ENCODE measurements at regions not wholly inside any gene's neighbourhood (a gene's known extent, or its start where the extent isn't known, plus 50 kb on each side); places are given as distances from the start of the nearest gene placed in this dataset.

DNA sequence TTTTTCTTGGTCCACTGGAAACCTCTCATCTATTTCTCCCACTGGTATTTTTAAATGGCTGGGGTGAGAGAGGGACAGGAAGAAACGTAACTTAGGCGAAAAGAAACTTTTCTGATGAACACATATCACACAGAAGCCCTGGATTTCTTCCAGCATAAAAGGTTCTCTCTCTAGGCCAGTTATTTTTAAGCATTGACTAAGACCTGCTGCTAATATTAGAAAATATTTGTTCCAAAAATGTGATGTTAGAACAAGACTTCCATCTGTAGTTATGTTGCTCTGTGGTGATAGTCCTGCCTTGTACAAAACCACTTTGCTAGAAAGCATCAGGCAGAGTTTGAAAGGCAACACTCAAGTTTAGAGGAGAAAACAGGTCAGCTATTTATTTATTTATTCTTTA is 537.7 kb downstream of the MCTP2 start:
- no peaks in the 10 kb centered on the region for H3K79me2 ChIP-seq (ENCODE audit: insufficient read depth)
- no peak overlapping the region for H3K9ac ChIP-seq
- TF ChIP-seq EZH2 (IDR thresholded peaks at IDR 0.05; ENCODE audit: insufficient read depth, poor library complexity, severe bottlenecking) (no peak), EZH2phosphoT487 (IDR thresholded peaks at IDR 0.05; ENCODE audit: insufficient read depth, low read depth) (no peak)
- in situ Hi-C loops (cut with MboI) = no loop called here
- H3K27me3 ChIP-seq (replicated peaks; ENCODE audit: insufficient read depth) = no peaks in the 10 kb centered on the region
- H3K4me3 ChIP-seq = no peak overlapping the region
- H3K27ac ChIP-seq = no peak overlapping the region
- no peaks in the 10 kb centered on the region for H3K4me1 ChIP-seq (ENCODE audit: insufficient read depth)
- WGBS, 2 experiments (ENCODE audit: low coverage in 1 of 2, low lambda C conversion rate in 2 of 2, missing lambda C conversion rate in 2 of 2) = 24 to 26% methylated on average over 2 of the region's 2 CpGs
- no peaks in the 10 kb centered on the region for H3F3A ChIP-seq (ENCODE audit: insufficient read depth)
- H2AFZ ChIP-seq = no peak overlapping the region
- H3K4me2 ChIP-seq (ENCODE audit: unreplicated experiment) = no peak overlapping the region
- DNase-seq = no peak
- no peaks in the 10 kb centered on the region for H4K20me1 ChIP-seq (ENCODE audit: insufficient read depth)
- no peaks in the 10 kb centered on the region for H3K9me2 ChIP-seq (ENCODE audit: insufficient read depth)
- no peaks in the 10 kb centered on the region for H3K9me3 ChIP-seq (ENCODE audit: low read depth)
- no peaks in the 10 kb centered on the region for H3K36me3 ChIP-seq (ENCODE audit: low read depth)

DNA sequence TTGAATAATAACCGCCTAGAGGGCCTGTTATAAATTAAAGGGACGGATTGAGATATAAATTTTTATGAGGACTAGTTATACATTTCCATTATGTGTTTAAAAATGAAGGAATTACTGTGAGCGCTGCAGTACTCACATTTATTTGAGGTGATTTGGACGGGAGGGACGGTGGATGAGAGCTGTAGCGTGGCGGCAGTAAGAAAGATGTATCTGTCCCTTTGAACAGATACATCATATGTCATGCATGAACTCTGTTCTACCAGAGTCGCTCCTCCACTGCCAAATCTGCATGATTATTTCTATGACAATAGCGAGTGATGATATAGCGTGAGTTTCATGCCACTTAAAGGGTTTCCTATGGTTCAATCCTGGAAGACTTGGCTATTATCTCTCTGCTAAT is 538.8 kb downstream of the MCTP2 start:
- no peaks in the 10 kb centered on the region for H4K20me1 ChIP-seq (ENCODE audit: insufficient read depth)
- no peaks in the 10 kb centered on the region for H3K27me3 ChIP-seq (replicated peaks; ENCODE audit: insufficient read depth)
- no peak for DNase-seq
- 59 to 63% methylated on average over 10 of the region's 10 CpGs for WGBS, 2 experiments (ENCODE audit: low coverage in 1 of 2, low lambda C conversion rate in 2 of 2, missing lambda C conversion rate in 2 of 2)
- H3K36me3 ChIP-seq (ENCODE audit: low read depth) = no peaks in the 10 kb centered on the region
- H3K9me3 ChIP-seq (ENCODE audit: low read depth) = no peaks in the 10 kb centered on the region
- in situ Hi-C loops (cut with MboI) = no loop called here
- no peaks in the 10 kb centered on the region for H3K4me1 ChIP-seq (ENCODE audit: insufficient read depth)
- H3K9ac ChIP-seq = no peak overlapping the region
- H3K79me2 ChIP-seq (ENCODE audit: insufficient read depth) = no peaks in the 10 kb centered on the region
- H3K9me2 ChIP-seq (ENCODE audit: insufficient read depth) = no peaks in the 10 kb centered on the region
- H3K27ac ChIP-seq = no peak overlapping the region
- H3K4me2 ChIP-seq (ENCODE audit: unreplicated experiment) = no peak overlapping the region
- no peak for TF ChIP-seq EZH2 (IDR thresholded peaks at IDR 0.05; ENCODE audit: insufficient read depth, poor library complexity, severe bottlenecking)
- TF ChIP-seq EZH2phosphoT487 (IDR thresholded peaks at IDR 0.05; ENCODE audit: insufficient read depth, low read depth) = no peak
- no peak overlapping the region for H2AFZ ChIP-seq
- no peaks in the 10 kb centered on the region for H3F3A ChIP-seq (ENCODE audit: insufficient read depth)
- no peak overlapping the region for H3K4me3 ChIP-seq

DNA sequence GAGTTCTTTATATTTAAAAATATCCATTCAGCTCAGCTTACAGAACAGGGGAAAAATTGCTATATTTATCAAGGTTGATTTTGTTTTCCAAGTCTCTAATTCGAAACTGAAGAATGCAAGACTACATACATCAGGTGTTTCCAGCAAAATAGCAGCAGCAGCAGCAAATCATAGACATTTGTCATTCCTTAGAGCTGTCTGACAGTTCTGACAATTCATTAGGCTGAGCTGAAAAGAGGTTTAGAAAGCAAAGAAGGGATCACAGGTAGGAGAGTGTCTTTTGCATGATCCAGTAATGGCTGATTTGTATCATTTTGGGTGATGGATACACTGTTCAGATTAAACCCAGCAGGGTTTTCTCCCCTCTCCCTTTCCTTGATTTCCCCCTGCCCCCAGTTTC is 545.7 kb downstream of the MCTP2 start:
- Histone ChIP-seq H3F3A (ENCODE audit: insufficient read depth) (no peaks in the 10 kb centered on the region), H3K4me1 (ENCODE audit: insufficient read depth) (no peaks in the 10 kb centered on the region), H3K9me2 (ENCODE audit: insufficient read depth) (no peaks in the 10 kb centered on the region), H3K27me3 (replicated peaks; ENCODE audit: insufficient read depth) (no peaks in the 10 kb centered on the region), H3K79me2 (ENCODE audit: insufficient read depth) (no peaks in the 10 kb centered on the region), H3K36me3 (ENCODE audit: low read depth) (no peaks in the 10 kb centered on the region), H3K4me2 (ENCODE audit: unreplicated experiment) (no peak overlapping the region), H4K20me1 (ENCODE audit: insufficient read depth) (no peaks in the 10 kb centered on the region), H3K9ac (no peak overlapping the region), H2AFZ (no peak overlapping the region), H3K4me3 (no peak overlapping the region), H3K9me3 (ENCODE audit: low read depth) (no peaks in the 10 kb centered on the region), H3K27ac (no peak overlapping the region)
- in situ Hi-C loops (cut with MboI) = no loop called here
- no peak for DNase-seq
- TF ChIP-seq EZH2phosphoT487 (IDR thresholded peaks at IDR 0.05; ENCODE audit: insufficient read depth, low read depth) = no peak
- TF ChIP-seq EZH2 (IDR thresholded peaks at IDR 0.05; ENCODE audit: insufficient read depth, poor library complexity, severe bottlenecking) = no peak
- 6 to 12% methylated on average over 1 of the region's 1 CpG for WGBS, 2 experiments (ENCODE audit: low coverage in 1 of 2, low lambda C conversion rate in 2 of 2, missing lambda C conversion rate in 2 of 2)

DNA sequence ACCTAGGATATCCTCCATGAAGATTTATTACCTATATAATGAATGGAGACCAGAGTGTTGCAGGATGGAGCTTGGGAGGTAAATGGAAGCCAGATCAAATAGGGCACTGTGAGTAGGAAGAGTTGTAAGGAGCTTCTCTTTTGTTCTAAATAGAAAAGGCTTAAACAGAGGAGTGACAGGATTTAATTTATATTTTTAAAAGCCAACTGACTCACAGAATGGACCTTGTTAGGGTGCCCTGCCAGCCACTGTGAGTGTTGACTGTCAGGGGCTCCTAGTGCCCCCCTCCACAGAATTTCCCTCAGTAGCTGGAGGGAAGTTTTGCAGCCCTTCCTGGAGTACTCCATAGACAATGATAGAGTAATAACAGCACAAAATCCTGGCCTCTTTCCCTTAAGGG is 547.5 kb downstream of the MCTP2 start:
- no peak overlapping the region for H3K9ac ChIP-seq
- H4K20me1 ChIP-seq (ENCODE audit: insufficient read depth) = no peaks in the 10 kb centered on the region
- TF ChIP-seq EZH2phosphoT487 (IDR thresholded peaks at IDR 0.05; ENCODE audit: insufficient read depth, low read depth) = no peak
- TF ChIP-seq EZH2 (IDR thresholded peaks at IDR 0.05; ENCODE audit: insufficient read depth, poor library complexity, severe bottlenecking) = no peak
- H3K4me2 ChIP-seq (ENCODE audit: unreplicated experiment) = no peak overlapping the region
- no peak overlapping the region for H3K27ac ChIP-seq
- peaks cover 3% of the 10 kb centered on the region for H3K9me3 ChIP-seq (ENCODE audit: low read depth)
- no peaks in the 10 kb centered on the region for H3K36me3 ChIP-seq (ENCODE audit: low read depth)
- H3K27me3 ChIP-seq (replicated peaks; ENCODE audit: insufficient read depth) = no peaks in the 10 kb centered on the region
- H3K4me3 ChIP-seq = no peak overlapping the region
- H3K79me2 ChIP-seq (ENCODE audit: insufficient read depth) = no peaks in the 10 kb centered on the region
- no peaks in the 10 kb centered on the region for H3K4me1 ChIP-seq (ENCODE audit: insufficient read depth)
- H3F3A ChIP-seq (ENCODE audit: insufficient read depth) = no peaks in the 10 kb centered on the region
- DNase-seq = no peak
- H3K9me2 ChIP-seq (ENCODE audit: insufficient read depth) = no peaks in the 10 kb centered on the region
- in situ Hi-C loops (cut with MboI) = no loop called here
- no peak overlapping the region for H2AFZ ChIP-seq

DNA sequence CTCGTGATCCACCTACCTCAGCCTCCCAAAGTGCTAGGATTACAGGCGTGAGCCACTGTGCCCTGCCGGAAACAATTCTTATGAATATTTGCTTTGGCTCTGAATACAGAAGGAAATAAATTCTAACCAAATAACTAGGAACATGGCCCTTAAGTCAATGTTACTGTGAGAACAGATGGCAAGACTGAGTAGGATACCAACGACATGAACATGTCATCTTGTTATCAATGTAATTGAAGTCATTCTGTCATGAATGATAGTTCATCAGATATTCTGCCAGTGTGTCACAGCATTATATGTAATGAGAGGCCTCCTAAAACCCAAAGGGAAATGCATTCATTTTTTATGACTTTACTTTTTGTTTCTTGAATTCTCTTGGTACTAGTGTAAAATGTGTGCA is 548.8 kb downstream of the MCTP2 start:
- H3K79me2 ChIP-seq (ENCODE audit: insufficient read depth) = no peaks in the 10 kb centered on the region
- TF ChIP-seq EZH2 (IDR thresholded peaks at IDR 0.05; ENCODE audit: insufficient read depth, poor library complexity, severe bottlenecking) (no peak), EZH2phosphoT487 (IDR thresholded peaks at IDR 0.05; ENCODE audit: insufficient read depth, low read depth) (no peak)
- WGBS, 2 experiments (ENCODE audit: low coverage in 1 of 2, low lambda C conversion rate in 2 of 2, missing lambda C conversion rate in 2 of 2) = 37 to 44% methylated on average over 4 of the region's 4 CpGs
- no peaks in the 10 kb centered on the region for H3K4me1 ChIP-seq (ENCODE audit: insufficient read depth)
- H3K4me3 ChIP-seq = no peak overlapping the region
- H3K27me3 ChIP-seq (replicated peaks; ENCODE audit: insufficient read depth) = no peaks in the 10 kb centered on the region
- H2AFZ ChIP-seq = no peak overlapping the region
- H3K27ac ChIP-seq = no peak overlapping the region
- in situ Hi-C loops (cut with MboI) = no loop called here
- H3K9me2 ChIP-seq (ENCODE audit: insufficient read depth) = no peaks in the 10 kb centered on the region
- H3K9me3 ChIP-seq (ENCODE audit: low read depth) = peaks cover 3% of the 10 kb centered on the region
- H3K36me3 ChIP-seq (ENCODE audit: low read depth) = no peaks in the 10 kb centered on the region
- no peak overlapping the region for H3K4me2 ChIP-seq (ENCODE audit: unreplicated experiment)
- no peak for DNase-seq
- no peaks in the 10 kb centered on the region for H4K20me1 ChIP-seq (ENCODE audit: insufficient read depth)
- no peak overlapping the region for H3K9ac ChIP-seq
- no peaks in the 10 kb centered on the region for H3F3A ChIP-seq (ENCODE audit: insufficient read depth)

Data from GM23248 (cell line).